Endodermal cell (in vitro differentiated cells): ENCODE measurements at regions not wholly inside any gene's neighbourhood (a gene's known extent, or its start where the extent isn't known, plus 50 kb on each side); places are given as distances from the start of the nearest gene placed in this dataset.

Experiments
- DNase-seq: peaks from one replicate; pipeline ENCODE4 v3.0.0-alpha.2; 2017
- H3K27ac ChIP-seq: 2 replicates; pipeline ENCODE4 v1.5.1; 2013; ENCODE audit warnings: mild to moderate bottlenecking, low read depth, low read length, moderate library complexity
- H3K27me3 ChIP-seq: 2 replicates; pipeline ENCODE4 v1.6.1; 2013; ENCODE audit warnings: mild to moderate bottlenecking, low read length, moderate library complexity; ENCODE audit not compliant: insufficient read depth, control insufficient read depth, poor library complexity, severe bottlenecking
- H3K36me3 ChIP-seq: 2 replicates; pipeline ENCODE4 v1.7.0; 2013; ENCODE audit warnings: mild to moderate bottlenecking, low read length, moderate library complexity; ENCODE audit not compliant: control insufficient read depth, insufficient read depth
- H3K4me1 ChIP-seq: one replicate; pipeline ENCODE4 v1.7.0; 2013; ENCODE audit warnings: low read length; ENCODE audit not compliant: control insufficient read depth, insufficient read depth
- H3K4me3 ChIP-seq: 2 replicates; pipeline ENCODE4 v1.5.1; 2013; ENCODE audit warnings: mild to moderate bottlenecking, low read length, moderate library complexity
- H3K9ac ChIP-seq: 2 replicates; pipeline ENCODE4 v1.6.1; 2013; ENCODE audit warnings: mild to moderate bottlenecking, low read length, moderate library complexity; ENCODE audit not compliant: poor library complexity, severe bottlenecking; ENCODE audit errors: extremely low read depth
- H3K9me3 ChIP-seq: 2 replicates; pipeline ENCODE4 v1.6.1; 2013; ENCODE audit warnings: mild to moderate bottlenecking, low read length, moderate library complexity; ENCODE audit not compliant: control insufficient read depth
- H3K27ac Mint-ChIP-seq: 2 replicates; pipeline ENCODE4 v1.8.0; 2020; ENCODE audit warnings: mixed read lengths
- H3K27me3 Mint-ChIP-seq: 2 replicates; pipeline ENCODE4 v1.8.0; 2021; ENCODE audit warnings: mild to moderate bottlenecking, mixed read lengths; ENCODE audit not compliant: insufficient read depth
- H3K36me3 Mint-ChIP-seq: 2 replicates; pipeline ENCODE4 v1.8.0; 2020; ENCODE audit warnings: low read depth, mixed read lengths
- H3K4me1 Mint-ChIP-seq: 2 replicates; pipeline ENCODE4 v1.8.0; 2020; ENCODE audit warnings: mixed read lengths
- H3K4me3 Mint-ChIP-seq: 2 replicates; pipeline ENCODE4 v1.8.0; 2020; ENCODE audit warnings: mild to moderate bottlenecking, moderate library complexity, mixed read lengths
- H3K9me3 Mint-ChIP-seq: 2 replicates; pipeline ENCODE4 v1.8.0; 2020; ENCODE audit warnings: mild to moderate bottlenecking, mixed read lengths
- WGBS, 2 experiments: methylation state at CpG; one replicate each; pipeline versions ENCODE4 v1.1.5 to v1.1.7; 2013; ENCODE audit warnings: missing lambda C conversion rate in 2 of 2, mixed read lengths in 1 of 2; ENCODE audit not compliant: insufficient coverage in 1 of 2, insufficient read length in 1 of 2; 5-methylcytosine and 5-hydroxymethylcytosine counted together
- TF ChIP-seq, protein P1 (sequence below): fragments of 200-600 bp; sonication (generic); conservative IDR thresholded peaks from 2 replicates; pipeline ENCODE4 v1.5.0; 2021; ENCODE audit warnings: antibody characterized with exemption, mild to moderate bottlenecking

DNA sequence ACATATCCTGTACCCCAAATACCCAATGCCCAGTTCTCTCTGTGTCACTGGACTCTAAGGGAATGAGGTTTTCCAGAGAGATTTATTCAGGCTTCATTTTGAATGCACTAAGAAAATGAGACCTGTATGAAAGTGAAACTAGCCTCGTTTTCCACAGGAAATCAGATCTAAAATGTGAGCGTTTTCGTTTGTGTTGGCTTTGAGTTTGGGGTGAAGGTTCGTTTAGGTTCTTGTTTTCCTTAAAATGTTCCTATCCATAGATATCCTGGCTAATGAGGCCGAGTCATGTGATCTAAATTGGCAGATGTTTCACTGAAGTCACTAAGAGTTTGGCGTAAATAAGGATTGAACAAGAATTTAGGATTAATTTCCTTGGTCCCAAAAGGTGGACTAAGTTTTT lies 90.9 kb upstream of the BMPER start:
- no peaks in the 10 kb centered on the region for H3K36me3 Mint-ChIP-seq
- WGBS, 2 experiments = 87 to 98% methylated on average over 5 to 6 of the region's 6 CpGs
- H3K4me3 ChIP-seq = no peak overlapping the region
- TF ChIP-seq, protein P1, sequence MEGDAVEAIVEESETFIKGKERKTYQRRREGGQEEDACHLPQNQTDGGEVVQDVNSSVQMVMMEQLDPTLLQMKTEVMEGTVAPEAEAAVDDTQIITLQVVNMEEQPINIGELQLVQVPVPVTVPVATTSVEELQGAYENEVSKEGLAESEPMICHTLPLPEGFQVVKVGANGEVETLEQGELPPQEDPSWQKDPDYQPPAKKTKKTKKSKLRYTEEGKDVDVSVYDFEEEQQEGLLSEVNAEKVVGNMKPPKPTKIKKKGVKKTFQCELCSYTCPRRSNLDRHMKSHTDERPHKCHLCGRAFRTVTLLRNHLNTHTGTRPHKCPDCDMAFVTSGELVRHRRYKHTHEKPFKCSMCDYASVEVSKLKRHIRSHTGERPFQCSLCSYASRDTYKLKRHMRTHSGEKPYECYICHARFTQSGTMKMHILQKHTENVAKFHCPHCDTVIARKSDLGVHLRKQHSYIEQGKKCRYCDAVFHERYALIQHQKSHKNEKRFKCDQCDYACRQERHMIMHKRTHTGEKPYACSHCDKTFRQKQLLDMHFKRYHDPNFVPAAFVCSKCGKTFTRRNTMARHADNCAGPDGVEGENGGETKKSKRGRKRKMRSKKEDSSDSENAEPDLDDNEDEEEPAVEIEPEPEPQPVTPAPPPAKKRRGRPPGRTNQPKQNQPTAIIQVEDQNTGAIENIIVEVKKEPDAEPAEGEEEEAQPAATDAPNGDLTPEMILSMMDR = no peak
- H3K27me3 Mint-ChIP-seq = no peaks in the 10 kb centered on the region
- no peak overlapping the region for H3K27ac ChIP-seq
- no peak overlapping the region for H3K27ac Mint-ChIP-seq
- no peak for DNase-seq
- H3K27me3 ChIP-seq = no peaks in the 10 kb centered on the region
- H3K9ac ChIP-seq = no peak overlapping the region
- H3K4me1 ChIP-seq = peaks cover 3% of the 10 kb centered on the region
- H3K9me3 Mint-ChIP-seq = no peaks in the 10 kb centered on the region
- peaks cover under 1% of the 10 kb centered on the region for H3K9me3 ChIP-seq
- no peaks in the 10 kb centered on the region for H3K36me3 ChIP-seq
- H3K4me1 Mint-ChIP-seq = peaks cover 3% of the 10 kb centered on the region
- H3K4me3 Mint-ChIP-seq = no peak overlapping the region

DNA sequence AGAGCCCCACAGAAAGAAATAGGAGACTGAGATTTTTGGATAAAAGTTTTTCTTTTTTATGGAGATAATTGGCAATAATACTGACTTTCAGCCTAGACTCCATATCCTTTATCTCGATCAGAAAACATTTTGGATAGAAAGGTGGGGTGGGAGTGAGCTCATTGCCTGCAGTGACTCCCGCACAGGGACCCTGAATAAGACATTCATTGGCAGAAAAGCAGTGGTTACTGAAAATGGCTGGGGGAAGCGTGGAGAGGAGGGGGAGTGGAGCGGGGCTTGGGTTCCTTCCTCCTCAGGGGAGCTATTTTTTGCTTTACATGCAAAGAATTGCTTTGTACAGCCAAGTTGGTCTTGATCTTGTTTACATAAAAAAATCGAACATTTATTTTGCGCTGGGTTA lies 90.4 kb upstream of the BMPER start:
- H3K9me3 ChIP-seq = peaks cover 5% of the 10 kb centered on the region
- no peak overlapping the region for H3K9ac ChIP-seq
- Mint-ChIP-seq H3K27me3 (peaks cover 3% of the 10 kb centered on the region), H3K9me3 (peaks cover 3% of the 10 kb centered on the region), H3K4me1 (peaks cover 3% of the 10 kb centered on the region), H3K4me3 (no peak overlapping the region), H3K36me3 (no peaks in the 10 kb centered on the region), H3K27ac (no peak overlapping the region)
- no peaks in the 10 kb centered on the region for H3K27me3 ChIP-seq
- TF ChIP-seq, protein P1 = no peak
- no peak overlapping the region for H3K4me3 ChIP-seq
- 96 to 100% methylated on average over 6 of the region's 6 CpGs for WGBS, 2 experiments
- H3K4me1 ChIP-seq = peaks cover 3% of the 10 kb centered on the region
- H3K27ac ChIP-seq = no peak overlapping the region
- no peak for DNase-seq
- H3K36me3 ChIP-seq = no peaks in the 10 kb centered on the region

DNA sequence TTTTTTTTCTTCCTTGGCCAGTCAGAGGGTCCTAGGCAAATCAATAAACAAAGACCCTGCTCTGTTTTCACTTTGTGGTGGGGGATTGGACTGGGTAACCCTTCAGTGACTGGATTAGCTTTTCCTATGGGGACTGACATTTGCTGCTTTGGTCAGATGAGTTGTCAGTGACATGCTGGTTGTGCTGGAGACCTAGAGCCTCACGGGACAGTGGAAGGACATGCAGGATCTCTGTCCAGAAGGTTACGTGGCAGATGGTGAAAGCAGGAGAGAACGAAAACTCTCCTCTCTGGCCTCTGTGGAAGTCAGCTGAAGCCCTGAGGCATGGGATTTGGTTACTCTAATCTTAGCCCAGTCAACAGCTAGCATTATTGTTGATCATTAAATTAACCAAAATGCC lies 90.0 kb upstream of the BMPER start:
- Mint-ChIP-seq H3K27me3 (peaks cover 3% of the 10 kb centered on the region), H3K36me3 (no peaks in the 10 kb centered on the region), H3K9me3 (peaks cover 5% of the 10 kb centered on the region), H3K27ac (no peak overlapping the region), H3K4me3 (no peak overlapping the region), H3K4me1 (peaks cover 3% of the 10 kb centered on the region)
- Histone ChIP-seq H3K9me3 (peaks cover 9% of the 10 kb centered on the region), H3K27ac (no peak overlapping the region), H3K36me3 (no peaks in the 10 kb centered on the region), H3K27me3 (no peaks in the 10 kb centered on the region), H3K4me3 (no peak overlapping the region), H3K4me1 (peaks cover 3% of the 10 kb centered on the region), H3K9ac (no peak overlapping the region)
- DNase-seq = no peak
- TF ChIP-seq, protein P1 = no peak
- 89% methylated on average over 3 of the region's 3 CpGs; no CpG with 5 or more reads in 1 of the 2 experiments for WGBS, 2 experiments
